HL-60 (cell line): ENCODE measurements at regions not wholly inside any gene's neighbourhood (a gene's known extent, or its start where the extent isn't known, plus 50 kb on each side); places are given as distances from the start of the nearest gene placed in this dataset.

Source experiments
- DNase-seq, 2 experiments: peaks; one replicate each; pipeline ENCODE4 v3.0.0-alpha.2; 2010 to 2020; ENCODE audit warnings: low read depth in 1 of 2, low spot score in 1 of 2
- H3K27ac ChIP-seq: fragments of 250-450 bp; sonication (Bioruptor Pico); replicated peaks from 2 replicates; pipeline ENCODE4 v1.5.1; 2020; ENCODE audit warnings: mild to moderate bottlenecking, moderate library complexity
- H3K27me3 ChIP-seq: fragments of 250-450 bp; sonication (Bioruptor Pico); 2 replicates; pipeline ENCODE4 v1.5.1; 2021; ENCODE audit warnings: mild to moderate bottlenecking, moderate library complexity; ENCODE audit not compliant: insufficient read depth, poor library complexity, severe bottlenecking
- H3K4me3 ChIP-seq: replicated peaks from 2 replicates; pipeline ENCODE4 v1.5.1; 2011; ENCODE audit warnings: mild to moderate bottlenecking, control low read depth, low read length; ENCODE audit not compliant: insufficient read depth
- GABPA ChIP-seq: IDR thresholded peaks from 2 replicates; pipeline ENCODE4 v1.6.1; 2012; ENCODE audit warnings: low read depth
- POLR2AphosphoS5 ChIP-seq: IDR thresholded peaks from 2 replicates; pipeline ENCODE4 v1.6.1; 2012; ENCODE audit warnings: low read depth
- SPI1 ChIP-seq: IDR thresholded peaks from 2 replicates; pipeline ENCODE4 v1.6.1; 2012; ENCODE audit warnings: low read depth, mild to moderate bottlenecking, borderline replicate concordance
- TF ChIP-seq, protein P1 (sequence below): IDR thresholded peaks from 2 replicates; pipeline ENCODE4 v1.6.1; 2012; ENCODE audit warnings: low read depth; ENCODE audit not compliant: insufficient replicate concordance
- TF ChIP-seq, protein P2 (sequence below): IDR thresholded peaks from one replicate; pipeline ENCODE4 v1.5.1; 2011; ENCODE audit warnings: low read length, control low read depth, inconsistent platforms; ENCODE audit not compliant: insufficient read depth

DNA sequence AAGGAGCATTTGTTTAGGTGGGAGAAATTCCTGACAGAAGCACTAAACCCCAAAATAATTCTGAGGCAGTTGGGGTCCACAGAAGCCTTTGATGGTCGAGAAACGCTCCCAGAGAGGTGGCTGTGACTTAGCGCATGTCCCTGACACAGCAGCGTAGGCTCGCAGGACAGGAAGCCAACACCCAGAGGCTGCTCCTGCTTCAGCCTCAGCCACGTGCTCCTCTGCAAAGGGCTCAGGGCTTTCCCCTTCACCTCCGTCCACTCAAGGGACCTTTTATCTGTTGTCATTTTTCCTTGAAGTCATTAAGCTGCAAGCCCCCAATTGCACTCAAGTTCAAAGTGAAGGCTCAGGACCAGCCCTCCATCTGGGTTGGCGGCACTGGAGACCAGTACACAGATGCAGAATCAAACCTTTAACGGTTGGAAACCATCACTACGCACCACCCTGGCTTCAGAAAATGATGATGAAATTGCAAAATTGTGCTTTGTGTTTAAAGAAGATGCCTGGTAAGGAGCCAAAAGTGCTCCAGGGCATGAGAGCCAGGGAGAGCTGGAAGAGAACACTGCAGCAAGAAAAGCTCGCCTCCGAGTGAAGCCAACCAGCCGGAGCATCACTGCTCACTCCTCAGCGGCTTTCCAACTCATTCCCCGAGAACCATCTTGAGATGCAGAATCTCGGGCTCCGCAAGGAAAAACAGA lies 219.6 kb downstream of the RAP2A start:
- TF ChIP-seq POLR2AphosphoS5 (no peak), SPI1 (no peak), GABPA (no peak)
- TF ChIP-seq, protein P1, sequence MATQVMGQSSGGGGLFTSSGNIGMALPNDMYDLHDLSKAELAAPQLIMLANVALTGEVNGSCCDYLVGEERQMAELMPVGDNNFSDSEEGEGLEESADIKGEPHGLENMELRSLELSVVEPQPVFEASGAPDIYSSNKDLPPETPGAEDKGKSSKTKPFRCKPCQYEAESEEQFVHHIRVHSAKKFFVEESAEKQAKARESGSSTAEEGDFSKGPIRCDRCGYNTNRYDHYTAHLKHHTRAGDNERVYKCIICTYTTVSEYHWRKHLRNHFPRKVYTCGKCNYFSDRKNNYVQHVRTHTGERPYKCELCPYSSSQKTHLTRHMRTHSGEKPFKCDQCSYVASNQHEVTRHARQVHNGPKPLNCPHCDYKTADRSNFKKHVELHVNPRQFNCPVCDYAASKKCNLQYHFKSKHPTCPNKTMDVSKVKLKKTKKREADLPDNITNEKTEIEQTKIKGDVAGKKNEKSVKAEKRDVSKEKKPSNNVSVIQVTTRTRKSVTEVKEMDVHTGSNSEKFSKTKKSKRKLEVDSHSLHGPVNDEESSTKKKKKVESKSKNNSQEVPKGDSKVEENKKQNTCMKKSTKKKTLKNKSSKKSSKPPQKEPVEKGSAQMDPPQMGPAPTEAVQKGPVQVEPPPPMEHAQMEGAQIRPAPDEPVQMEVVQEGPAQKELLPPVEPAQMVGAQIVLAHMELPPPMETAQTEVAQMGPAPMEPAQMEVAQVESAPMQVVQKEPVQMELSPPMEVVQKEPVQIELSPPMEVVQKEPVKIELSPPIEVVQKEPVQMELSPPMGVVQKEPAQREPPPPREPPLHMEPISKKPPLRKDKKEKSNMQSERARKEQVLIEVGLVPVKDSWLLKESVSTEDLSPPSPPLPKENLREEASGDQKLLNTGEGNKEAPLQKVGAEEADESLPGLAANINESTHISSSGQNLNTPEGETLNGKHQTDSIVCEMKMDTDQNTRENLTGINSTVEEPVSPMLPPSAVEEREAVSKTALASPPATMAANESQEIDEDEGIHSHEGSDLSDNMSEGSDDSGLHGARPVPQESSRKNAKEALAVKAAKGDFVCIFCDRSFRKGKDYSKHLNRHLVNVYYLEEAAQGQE = no peak
- TF ChIP-seq, protein P2, sequence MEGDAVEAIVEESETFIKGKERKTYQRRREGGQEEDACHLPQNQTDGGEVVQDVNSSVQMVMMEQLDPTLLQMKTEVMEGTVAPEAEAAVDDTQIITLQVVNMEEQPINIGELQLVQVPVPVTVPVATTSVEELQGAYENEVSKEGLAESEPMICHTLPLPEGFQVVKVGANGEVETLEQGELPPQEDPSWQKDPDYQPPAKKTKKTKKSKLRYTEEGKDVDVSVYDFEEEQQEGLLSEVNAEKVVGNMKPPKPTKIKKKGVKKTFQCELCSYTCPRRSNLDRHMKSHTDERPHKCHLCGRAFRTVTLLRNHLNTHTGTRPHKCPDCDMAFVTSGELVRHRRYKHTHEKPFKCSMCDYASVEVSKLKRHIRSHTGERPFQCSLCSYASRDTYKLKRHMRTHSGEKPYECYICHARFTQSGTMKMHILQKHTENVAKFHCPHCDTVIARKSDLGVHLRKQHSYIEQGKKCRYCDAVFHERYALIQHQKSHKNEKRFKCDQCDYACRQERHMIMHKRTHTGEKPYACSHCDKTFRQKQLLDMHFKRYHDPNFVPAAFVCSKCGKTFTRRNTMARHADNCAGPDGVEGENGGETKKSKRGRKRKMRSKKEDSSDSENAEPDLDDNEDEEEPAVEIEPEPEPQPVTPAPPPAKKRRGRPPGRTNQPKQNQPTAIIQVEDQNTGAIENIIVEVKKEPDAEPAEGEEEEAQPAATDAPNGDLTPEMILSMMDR = no peak
- H3K4me3 ChIP-seq = no peak overlapping the region
- DNase-seq = no peak
- H3K27ac ChIP-seq = no peak overlapping the region
- H3K27me3 ChIP-seq = no peaks in the 10 kb centered on the region

DNA sequence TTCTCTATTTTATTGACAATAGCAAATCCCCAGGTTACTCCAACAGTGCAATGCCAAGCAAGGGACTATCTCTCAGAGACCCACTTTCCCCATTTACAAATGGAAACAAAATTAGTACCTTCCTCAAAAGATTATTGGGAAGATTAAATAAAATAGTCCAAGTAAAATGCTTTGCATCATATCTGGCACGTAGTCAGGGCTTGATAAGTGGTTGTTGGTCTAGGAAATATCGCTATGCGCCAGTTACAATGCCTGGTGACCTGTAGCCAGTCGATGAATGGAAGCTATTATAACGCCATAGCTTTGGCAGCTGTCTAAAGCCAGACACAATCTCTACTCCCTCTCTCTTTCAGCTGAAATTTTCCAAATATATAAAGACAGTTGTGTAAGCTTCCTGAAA lies 220.3 kb downstream of the RAP2A start:
- Histone ChIP-seq H3K27ac (no peak overlapping the region), H3K4me3 (no peak overlapping the region), H3K27me3 (peaks cover 4% of the 10 kb centered on the region)
- TF ChIP-seq GABPA (no peak), SPI1 (no peak), POLR2AphosphoS5 (no peak)
- TF ChIP-seq, protein P2 = no peak
- TF ChIP-seq, protein P1 = no peak
- no peak for DNase-seq

DNA sequence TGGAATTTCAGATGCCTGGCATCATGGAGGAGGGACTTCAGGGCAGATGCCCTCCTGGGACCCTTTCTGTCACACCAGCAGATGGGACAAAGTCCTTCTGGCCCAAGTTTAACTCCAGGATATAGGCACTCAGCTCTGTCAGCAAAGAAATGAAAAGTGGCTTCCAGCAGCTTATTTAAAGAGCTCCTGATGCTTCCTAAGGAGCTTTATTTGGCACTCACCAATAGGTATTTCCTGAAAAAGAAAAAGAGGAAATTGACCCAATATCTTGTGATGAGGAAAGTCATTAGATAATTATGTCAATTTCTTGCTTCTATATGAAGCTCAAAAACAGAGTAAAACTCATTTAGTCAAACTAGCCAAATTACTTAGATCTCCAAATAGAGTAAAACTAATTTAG lies 224.6 kb downstream of the RAP2A start:
- DNase-seq = no peak
- Histone ChIP-seq H3K27me3 (peaks cover 13% of the 10 kb centered on the region), H3K4me3 (no peak overlapping the region), H3K27ac (no peak overlapping the region)
- TF ChIP-seq, protein P2 = no peak
- TF ChIP-seq SPI1 = no peak
- TF ChIP-seq, protein P1 = no peak
- no peak for TF ChIP-seq GABPA
- no peak for TF ChIP-seq POLR2AphosphoS5
